Right hindlimb (tissue), 1 donor: ENCODE measurements at regions not wholly inside any gene's neighbourhood (a gene's known extent, or its start where the extent isn't known, plus 50 kb on each side); places are given as distances from the start of the nearest gene placed in this dataset.
"Not testable (repeated sequence)": the region's sequence is repeated elsewhere in the genome, so short reads cannot be mapped to it uniquely, and the experiment has no call there.

Experiments used
- DNase-seq: peaks from one replicate; pipeline ENCODE4 v3.0.0-alpha.2; 2018

DNA sequence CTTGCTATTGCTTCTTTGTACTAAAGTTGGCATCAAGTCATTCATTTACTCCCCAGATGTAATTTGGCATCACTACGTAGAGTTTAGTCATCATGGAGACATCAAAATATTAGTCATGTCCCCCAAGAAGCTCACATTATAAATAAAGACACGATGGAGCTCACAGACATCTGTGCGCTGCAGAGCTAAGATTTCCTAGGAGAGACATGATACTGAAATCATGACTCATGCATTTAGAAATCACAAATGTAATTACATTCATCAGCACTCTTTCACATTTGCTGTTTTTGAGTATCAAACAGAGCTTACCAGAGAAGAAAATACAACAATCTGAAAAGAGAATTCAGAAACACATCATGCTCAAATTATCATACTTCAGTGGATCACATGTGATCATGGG, 169.8 kb downstream of the LRIG3 start:
- no peak for DNase-seq

DNA sequence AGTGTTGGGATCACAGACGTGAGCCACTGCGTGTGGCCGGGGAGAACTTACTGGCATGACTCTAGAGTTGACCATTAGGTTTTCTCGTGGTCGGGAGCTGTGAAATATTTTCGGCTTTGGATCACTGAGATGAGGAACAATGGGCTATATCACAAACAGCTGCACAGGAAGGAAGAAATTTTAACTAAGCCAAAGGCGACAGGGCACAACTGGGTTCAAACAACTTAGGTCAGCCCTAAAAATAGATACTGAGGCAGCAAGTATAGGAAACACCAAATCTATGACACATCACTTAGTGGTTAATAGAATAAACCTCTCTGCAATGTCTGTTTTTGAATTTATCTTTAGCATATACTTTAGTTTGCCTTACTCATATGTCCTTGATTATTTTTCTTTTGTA, 162.9 kb downstream of the LRIG3 start:
- no peak for DNase-seq

DNA sequence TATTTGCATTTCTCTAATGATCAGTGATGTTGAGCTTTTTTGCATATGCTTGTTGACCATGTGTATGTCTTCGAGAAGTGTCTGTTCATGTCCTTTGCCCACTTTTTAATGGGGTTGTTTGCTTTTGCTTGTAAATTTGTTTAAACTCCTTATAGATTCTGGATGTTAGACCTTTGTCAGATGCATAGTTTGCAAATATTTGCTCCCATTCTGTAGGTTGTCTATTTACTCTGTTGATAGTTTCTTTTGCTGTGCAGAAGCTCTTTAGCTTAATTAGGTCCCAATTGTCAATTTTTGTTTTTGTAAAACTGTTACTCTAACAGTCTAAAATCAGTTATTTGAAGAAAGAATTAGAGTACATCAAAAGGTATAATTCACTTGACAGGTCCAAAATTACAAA, 160.6 kb downstream of the LRIG3 start:
- DNase-seq, result not testable (repeated sequence)

DNA sequence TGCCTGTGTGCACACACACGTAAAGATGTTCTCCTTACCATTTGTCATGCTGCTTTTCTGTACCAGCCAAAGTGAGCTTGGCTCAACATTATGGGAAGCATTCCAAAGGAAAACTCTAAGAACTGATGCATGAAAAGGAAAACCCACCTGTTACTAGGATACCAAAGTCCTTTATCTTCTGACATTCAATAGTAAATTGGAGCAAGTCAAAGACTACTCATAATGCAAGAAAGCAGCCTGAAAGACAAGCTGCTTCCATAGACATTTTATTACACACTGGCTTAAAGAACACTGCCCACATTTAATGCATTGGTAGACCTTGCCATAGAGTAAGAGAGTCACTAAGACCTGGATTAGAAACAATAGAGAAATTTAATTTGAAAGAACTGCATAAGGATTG, 159.0 kb downstream of the LRIG3 start:
- no peak for DNase-seq

DNA sequence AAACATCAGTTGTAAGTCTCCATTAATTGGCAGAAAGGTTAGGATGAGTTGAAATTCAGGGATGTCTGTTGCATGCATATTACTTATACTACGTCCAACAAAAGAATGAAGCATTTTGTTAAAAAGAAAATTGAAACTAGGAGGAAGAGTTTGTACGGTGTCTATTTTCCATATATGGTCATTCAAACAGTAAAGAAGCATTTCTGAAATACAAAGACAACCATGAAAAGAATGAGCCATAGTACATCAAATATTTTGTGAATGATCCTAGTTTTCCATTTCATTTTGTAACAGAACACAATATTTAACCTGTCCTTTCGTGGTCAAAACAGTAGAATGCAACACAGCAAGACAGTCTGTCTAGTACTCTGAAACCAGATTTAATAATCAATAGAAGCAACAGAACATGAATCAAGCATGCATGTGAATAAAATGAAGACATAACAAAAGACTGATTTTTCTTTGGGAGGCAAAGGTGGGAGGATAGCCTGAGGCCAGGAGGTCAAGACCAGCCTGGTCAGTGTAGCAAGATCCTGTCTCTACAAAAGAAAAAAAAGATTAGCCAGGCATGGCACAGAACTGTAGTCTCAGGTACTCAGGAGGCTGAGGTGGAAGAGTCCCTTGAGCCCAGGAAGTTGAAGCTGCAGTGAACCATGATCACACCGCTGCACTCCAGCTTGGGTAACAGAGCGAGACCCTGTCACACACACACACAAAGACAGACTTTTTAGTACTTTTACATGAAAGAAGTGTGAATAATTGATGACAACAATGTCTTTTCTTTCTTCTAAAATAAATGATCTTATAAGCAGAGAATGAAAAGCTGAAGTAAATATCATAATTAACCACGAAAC, 156.0 kb downstream of the LRIG3 start:
- DNase-seq, result no peak

DNA sequence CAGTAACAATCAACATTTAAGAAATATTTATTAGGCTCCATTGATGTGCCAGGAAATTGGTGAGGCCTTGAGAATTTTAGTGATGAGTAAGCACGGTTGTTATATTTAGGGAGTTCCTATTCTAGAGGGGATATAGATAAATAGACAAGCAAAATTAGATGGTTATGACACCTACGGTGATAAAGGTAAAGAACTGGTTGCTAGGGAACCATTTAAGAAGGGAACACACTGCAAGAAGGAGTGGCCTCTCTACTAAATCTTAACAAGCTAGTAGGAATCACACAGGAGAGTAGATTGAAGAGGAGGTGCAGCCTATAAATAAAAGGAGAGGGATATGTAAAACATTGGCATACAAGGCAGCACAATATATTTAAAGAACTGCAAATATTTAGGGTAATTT, 155.2 kb downstream of the LRIG3 start:
- no peak for DNase-seq

DNA sequence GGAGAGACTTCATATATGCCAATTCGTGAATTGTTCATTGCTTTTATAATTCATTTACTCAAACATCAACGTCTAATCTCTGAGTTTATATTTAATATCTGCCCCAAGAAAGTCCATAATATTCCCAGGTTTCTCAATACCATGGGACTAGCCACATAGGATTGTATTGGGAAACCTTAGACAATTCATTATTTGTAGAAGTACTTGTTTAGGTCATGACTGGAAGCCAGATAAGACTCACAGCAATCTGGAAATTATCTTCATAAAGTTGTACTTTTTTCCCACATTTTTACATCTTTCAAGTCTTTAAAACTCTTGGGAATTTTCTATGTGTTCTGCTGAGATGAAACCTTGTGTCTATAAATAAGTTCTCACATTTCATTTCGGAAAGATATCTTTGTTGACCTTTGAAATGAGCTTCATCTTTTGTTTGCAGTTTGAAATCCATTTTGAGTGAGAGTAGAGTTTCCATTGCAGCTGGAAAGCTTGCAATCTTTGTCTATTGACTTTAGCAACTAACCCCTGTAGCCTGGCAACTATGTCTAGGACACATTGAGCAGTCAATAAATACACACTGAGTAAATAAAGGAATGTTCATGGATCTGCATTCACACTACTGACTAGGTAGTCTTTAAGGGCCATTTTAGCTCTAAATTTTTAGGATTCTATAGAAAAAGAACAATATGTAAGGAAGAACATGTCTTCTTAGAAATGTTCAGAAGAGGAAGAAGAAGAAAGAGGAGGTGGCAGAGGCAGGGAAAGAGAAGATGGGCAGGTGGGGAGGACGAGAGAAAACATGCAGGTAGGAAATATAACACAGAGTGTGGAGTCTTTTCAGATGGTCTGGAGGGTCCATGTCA, 154.4 kb downstream of the LRIG3 start:
- no peak for DNase-seq

DNA sequence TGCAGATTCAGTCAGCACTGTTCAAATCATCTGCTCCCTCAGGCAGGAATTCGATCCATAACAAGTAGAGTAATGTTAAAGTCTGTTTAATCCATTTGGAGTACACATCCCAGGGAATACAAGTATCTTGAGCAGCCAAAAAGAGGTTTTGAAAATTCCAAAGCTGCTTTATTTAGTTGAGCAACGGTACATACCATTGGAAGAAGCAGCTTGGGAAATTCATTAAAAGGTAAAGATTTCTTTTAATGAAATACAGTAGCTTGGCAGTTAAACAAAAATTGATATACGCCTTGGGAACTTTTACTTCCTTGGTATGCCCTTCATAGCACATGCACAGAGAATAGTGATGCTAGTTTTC, 153.8 kb downstream of the LRIG3 start:
- DNase-seq, result no peak

DNA sequence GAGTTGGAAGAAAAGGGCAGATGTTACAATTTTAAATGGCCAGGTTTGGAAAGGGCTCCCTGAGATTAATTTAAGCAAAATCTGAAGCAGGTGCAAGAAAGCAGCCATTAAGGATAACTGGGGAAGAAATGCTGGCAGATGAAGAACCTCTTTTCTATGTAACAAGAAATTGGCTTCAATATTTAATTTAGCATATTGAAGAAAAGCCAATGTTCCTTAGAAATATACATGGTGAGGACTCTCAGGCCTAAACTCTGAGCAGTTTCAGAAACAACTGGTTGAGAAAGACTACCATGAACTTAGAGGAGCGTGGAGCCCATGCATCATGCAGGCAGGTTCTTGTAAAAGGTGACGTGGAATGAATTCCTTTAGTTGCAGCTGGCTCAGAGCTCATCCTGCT, 152.8 kb downstream of the LRIG3 start:
- DNase-seq, result no peak

DNA sequence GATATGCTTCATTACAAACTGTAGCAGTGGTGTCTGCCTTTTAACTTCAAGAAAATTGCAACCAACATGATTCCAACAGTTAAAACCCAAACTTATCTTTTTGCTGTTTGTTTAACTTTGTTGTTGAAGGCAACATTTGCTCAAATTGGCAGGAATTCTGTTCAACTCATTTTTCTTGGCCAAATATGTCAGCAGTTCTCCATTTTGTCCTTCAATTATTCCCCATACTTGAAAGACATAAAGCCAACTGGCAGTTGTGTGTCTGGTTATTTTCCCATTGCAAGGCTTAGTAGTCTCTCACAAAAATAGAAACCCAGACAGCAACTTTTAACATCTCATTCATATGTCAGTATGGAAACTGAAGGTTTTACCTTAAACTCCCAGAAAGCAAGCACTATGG, 146.3 kb downstream of the LRIG3 start:
- no peak for DNase-seq

DNA sequence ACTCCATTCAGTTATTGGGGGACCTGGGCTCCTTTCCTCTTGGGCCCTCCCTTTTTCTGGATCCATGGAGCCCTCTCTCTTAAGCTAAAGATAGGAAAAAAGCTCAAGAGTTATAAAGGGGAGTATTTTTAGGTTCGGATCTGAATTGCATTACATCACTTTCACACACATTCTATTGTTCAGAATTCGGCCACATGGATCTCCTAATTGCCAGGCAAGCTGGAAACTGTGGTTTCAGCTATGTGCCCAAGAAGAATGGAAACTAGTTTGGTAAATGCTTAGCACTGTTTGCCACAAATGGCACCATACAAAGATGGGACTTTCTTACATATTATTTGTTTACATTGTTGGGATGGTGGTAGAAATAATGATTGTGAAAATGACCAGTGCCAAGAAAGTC, 145.6 kb downstream of the LRIG3 start:
- DNase-seq, result no peak

DNA sequence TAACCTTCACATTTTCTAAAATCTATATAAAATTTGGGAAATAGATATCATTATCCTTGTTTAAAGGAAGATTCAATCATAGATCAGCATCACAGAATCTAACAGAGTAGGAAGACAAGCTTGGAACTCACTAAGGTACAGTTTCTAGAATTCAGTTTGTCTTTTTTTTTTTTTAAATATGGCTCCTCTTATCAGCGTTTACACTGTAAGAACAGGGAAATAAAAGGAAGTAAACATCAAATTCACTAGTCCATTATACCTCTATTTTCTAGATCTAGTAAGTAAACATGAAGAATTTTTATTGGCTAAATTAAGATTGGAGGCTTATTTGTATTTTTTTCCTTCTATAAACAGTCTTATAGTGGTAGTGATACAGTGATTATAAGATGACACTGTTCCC, 144.9 kb downstream of the LRIG3 start:
- DNase-seq, result no peak

DNA sequence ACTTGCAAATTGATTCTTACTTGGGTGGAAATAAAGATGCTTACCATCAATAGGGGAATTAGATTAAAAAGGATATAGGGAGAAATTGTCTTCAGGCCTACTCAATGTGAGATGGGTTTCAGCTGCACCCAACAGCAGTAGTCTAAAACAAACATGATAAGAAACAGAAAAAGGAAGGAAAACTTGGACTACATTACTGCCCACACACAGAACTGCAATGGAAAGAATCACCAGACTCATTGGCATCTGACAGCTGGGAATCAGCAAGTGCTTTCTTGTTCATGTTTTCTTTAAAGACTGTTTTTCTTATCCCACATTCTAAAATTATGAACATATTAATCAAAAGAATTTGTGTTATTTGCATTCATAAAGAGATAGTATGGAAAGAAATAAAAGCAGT, 144.2 kb downstream of the LRIG3 start:
- DNase-seq, result no peak

DNA sequence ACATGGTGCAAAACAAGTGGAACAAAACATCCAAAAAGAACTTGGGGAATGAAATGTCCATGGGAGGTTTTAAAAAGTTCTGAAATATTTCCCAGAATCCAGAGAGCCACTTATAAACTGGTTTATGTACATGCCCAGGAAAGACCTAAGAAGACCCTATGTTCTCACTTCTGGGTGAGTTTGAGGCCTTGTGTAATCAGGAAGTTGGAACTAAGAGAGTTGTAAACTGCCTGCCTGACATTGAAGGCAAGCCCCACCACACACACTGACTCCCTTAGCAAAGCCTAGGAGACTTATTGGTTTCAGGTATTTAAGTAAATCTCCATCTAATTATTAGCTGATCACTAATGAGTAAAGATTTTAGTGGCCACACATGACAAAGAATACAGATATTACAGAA, 142.5 kb downstream of the LRIG3 start:
- no peak for DNase-seq

DNA sequence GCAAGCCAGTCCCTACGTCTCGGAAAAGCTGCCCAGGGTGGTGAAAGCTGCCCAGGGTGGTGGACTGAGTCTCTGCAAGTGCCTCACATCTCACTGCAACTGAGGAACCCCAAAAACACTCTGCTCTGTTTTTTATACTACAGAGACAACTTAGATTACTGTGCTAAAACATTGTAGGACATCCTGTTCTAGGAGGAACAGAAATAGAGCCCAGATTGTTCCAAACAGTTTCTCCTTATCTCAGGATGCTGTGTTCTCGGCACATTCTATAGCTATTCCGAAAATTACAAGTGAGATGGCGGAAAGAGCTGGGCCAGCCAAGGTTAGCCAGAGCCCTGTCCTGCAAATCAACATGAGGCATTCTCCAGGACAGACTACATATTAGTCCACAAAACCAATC, 138.7 kb downstream of the LRIG3 start:
- no peak for DNase-seq

DNA sequence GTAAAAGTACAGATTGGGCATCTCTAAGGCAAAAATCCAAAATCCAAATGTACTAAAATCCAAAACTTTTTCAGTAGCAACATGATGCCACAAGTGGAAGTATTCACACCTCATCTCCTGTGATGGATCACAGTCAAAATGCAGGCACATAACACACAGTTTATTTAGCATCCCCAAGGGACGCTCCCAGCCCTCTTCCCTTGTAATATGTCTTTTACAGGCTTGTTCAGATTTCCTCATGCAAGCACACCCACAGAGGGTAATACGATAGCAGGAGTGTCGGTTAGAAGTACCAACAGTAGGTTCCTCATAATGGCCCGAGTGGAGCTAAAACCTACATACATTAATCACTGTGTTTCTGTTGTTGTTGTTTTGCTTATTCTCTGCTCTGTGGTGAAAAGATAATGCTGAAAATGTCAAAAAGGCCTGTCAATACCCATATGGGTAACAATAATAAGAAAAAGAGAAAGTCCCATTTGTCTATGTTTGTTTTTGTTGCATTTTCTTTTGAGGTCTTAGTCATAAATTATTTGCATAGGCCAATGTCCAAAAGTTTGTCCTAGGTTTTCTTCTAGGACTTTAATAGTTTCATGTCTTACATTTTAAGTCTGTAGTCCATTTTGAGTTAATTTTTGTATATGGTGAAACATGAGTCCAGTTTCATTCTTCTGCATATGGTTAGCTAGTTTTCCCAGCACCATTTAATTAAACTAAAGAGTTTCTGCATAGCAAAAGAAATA, 133.1 kb downstream of the LRIG3 start:
- no peak for DNase-seq

DNA sequence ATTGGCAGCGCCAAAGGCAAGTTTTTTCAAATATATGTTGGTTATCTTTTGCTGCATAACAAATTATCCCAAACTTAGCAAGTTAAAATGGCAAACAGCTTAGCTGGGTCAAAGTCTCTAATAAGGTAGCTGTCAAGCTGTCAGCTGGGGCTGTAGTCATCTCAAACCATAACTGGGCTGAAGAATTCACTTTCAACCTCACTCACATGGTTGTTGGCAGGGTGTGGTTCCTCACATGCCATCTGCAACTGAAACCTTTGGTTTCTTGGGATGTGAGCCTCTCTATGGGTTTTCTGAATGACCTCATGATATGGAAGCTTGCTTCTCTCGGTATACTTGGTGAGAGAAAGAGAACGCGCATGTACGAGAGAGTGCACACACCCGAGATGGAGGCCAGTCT, 125.4 kb downstream of the LRIG3 start:
- no peak for DNase-seq

DNA sequence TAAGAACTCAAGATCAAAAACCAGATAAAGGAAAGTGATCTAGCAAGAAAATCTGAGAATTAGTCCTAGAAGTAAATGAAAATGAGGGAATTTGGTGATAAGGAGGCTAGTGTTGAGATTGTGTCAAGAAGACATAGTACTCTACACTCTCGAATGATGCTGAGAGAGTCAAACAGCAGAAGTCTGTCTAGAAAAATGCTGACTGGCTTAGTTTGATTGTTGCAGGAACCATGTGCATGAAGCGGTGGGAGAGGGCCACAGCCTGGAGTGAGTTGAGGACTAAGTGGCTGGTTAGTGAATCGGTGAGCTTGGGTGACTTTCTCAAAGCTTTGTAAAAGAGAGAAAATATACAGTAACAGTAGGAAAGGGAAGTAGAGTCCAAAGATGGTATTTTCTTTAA, 124.5 kb downstream of the LRIG3 start:
- DNase-seq, result no peak

DNA sequence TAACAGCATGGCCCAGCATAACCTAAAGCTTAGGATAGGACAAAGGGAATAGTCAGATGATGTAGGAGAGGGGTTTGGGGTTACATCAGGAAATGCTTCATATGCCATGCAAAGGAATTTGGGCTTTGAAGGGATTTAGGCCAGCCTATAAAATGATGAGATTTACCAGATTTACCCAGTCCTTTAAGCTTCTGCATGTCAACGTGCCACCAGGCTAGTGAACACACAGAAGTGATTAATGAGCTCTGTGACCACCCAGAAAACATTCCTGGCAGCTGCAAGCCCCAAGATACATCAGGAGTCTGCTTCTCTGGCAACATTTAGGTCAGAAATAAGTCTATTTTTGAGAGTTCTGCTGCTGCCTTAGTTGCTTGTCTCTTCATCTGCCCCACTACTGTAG, 118.3 kb downstream of the LRIG3 start:
- no peak for DNase-seq

DNA sequence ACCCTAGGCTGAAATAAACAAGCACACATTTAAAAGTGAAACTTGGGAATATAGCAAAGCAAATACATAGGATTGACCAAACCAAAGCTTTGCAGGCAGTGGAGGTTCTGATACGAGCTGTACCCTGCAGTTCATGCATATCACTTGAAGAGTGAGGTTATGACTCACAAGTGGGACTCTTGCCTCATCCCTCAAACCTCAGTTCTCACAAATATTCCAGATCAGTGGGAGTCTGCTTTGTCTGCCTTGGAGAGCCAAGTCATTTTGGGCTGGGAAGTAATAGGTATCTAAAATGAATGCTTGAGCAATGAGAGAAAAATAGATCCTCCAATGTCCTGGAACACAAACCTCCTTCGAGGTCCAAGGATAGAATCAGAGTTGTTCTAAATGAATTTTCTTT, 116.4 kb downstream of the LRIG3 start:
- DNase-seq, result no peak

DNA sequence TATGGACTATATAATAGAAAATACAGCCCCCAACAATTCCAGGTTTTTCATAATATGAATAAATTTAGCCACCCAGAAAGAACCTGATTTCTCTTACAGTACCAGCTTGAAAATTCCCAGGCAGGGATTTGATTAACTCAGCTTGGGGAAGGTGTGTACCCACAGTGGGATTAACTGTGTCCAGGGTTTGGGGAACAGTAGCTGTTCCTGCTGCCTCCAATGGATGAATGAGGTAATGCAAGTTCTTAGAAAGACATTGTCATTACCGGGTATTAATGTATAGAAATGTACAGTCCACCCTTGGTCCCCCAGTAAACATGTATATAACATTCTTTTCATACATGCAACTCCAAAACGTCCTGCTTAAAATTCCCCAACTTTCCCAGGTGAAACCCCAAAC, 115.6 kb downstream of the LRIG3 start:
- no peak for DNase-seq

DNA sequence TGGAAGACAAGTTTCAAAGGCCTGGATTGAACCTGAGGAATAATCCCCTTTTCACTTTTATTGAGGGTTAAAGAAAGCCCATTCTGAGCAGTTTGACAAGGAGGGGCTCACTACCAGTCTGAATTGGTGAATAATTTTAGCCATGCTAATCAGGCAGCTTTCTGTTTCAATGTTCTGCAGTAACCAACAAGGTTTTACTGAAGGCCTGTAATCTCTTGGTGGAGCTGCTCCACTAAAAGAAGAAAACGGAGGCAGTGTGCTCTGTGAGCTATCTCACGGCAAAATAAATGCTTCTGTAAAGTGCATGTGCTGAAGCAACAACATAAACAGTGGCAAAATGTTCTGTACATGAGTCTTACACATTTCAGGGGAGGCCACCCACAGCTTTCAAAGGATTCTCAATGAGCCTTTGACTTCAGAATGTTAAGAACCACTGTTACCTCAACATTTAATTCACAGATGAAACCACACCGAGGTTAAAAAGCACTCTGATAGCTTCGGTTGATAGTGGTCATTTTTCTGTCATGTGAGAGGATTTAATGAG, 111.2 kb downstream of the LRIG3 start:
- no peak for DNase-seq

DNA sequence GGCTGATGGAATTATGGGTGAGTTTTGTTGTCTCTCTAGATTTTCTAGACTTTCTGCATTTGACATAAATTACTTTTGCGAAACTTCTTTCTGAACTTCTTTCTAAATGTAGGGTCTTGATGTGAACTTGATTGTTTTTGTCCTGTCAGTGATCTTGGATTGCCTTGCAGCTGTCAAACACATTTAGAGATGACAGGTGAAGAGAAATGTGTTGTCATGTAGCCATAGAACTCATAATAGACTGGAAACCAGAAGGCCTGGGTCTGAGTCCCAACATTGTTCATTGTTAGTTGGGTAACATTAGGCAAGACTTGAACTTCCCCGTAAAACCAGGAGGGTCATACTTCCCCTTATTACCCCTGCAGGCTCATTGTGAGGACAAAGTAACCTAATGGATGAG, 109.0 kb downstream of the LRIG3 start:
- DNase-seq, result no peak
